ENCODE measurements at regions not wholly inside any gene's neighbourhood (a gene's known extent, or its start where the extent isn't known, plus 50 kb on each side); places are given as distances from the start of the nearest gene placed in this dataset.

DNA sequence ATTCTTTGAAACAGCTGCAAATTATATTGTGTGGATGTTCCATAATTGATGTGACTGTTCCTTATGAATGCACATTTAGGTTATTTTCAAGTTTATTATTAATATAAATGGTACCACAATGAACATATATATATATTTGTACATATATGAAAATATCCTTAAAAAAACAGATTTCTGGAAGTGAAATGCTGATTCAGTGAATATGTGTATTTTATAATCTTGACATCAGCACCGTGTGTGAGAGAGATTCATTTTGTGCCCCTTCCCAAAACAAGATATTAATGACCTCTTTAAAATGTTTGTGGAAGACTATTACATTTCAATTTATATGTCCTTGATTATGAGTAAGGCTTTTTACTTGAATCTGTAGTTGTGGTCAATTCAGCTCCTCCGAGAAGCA is 75.7 kb upstream of the PTPRT start:
- ATAC-seq (no peak), DNase-seq (no peak)
- intact Hi-C loops (cut with DNase I) = no loop called here

DNA sequence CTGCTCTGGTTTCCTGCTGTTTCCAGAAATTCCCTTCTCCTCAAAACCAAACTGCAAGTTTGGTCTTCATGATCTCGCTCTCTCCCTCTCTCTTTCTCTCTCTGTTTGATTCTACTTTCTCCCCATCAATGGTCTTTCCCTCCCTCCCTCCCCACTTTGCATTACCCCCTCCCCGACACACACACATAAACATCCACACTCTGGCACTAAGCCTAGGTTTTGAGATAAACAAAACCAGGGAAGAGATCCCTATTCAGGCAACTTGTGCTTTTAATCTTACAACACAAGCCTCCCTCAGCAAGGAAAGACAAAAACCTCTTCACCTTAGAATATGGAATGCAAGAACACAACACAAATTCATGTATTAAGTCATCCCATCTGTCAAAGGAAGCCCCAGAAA is 73.5 kb upstream of the PTPRT start:
- intact Hi-C loops (cut with DNase I) = no loop called here
- no peak for DNase-seq
- no peak for ATAC-seq

DNA sequence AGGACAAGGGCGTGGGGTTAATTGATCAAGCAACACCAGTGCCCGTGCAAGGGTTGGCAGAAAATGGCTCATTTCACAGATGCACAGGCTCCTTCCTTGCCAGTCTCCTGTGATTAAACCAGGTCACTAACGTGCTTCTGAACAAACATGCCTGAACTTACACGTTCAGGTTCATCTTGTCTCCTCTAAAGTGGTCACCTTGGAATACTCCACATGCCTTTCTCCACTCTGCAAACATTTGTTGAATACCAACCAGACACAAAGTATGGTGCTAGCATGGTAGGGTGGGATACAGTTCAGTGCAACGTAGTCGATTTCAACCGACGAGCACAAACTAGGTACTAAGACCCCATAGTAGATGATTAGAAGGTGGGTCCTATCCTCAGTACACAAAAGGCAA is 72.6 kb upstream of the PTPRT start:
- DNase-seq (no peak), ATAC-seq (no peak)
- intact Hi-C loops (cut with DNase I) = no loop called here

- no peak for ATAC-seq
- intact Hi-C loops (cut with DNase I) = no loop called here
- no peak for DNase-seq
Measured at GRCh38 chr20:43255877-43256276, 66.2 kb upstream of the PTPRT start.

DNA sequence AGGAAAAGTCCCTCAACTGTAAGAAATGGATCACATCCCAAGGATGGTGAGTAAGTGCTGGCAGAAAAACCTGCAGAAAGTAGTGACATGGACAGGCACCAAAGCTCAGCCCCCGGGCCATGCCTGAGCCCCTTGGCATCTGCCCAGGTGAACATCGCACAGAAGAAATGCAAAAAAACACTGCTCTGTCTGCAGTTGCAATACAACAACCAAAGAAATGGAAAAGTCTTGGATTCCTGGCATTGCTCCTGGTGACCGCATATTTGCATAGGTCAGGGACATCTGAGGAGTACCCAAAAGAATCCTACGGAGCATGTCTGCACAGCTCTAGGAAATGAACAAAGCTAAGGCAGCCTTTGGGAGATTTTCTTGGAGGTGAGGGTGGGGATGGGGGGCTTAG is 63.1 kb upstream of the PTPRT start:
- no peak for ATAC-seq
- intact Hi-C loops (cut with DNase I) = no loop called here
- no peak for DNase-seq

GRCh38 chr20:43248341-43248740 is 58.6 kb upstream of the PTPRT start:
- intact Hi-C loops (cut with DNase I) = no loop called here
- no peak for ATAC-seq
- DNase-seq = no peak

DNA sequence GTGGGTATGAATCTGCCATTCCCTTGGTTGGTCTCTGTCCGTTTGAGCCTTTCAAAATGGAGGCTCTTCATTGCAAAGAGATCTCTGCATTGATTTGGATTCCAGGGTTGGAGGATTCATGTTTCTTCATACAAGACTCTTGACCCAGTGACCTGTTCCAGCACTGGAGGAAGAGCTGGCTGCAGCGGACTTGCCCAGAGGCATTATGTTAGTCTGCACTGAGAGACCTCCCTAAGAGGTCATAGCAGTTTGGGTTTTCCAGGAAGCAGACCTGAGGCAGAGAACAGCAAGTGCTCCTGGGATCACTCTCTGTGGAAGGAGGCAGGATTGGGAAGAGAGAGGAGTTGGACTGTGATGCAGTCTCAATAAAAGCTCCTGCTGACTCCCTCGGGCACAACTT is 57.7 kb upstream of the PTPRT start:
- intact Hi-C loops (cut with DNase I) = no loop called here
- DNase-seq (no peak), ATAC-seq (no peak)

GRCh38 chr20:43244647-43245046 is 54.9 kb upstream of the PTPRT start:
- ATAC-seq (no peak), DNase-seq (no peak)
- intact Hi-C loops (cut with DNase I) = no loop called here

DNA sequence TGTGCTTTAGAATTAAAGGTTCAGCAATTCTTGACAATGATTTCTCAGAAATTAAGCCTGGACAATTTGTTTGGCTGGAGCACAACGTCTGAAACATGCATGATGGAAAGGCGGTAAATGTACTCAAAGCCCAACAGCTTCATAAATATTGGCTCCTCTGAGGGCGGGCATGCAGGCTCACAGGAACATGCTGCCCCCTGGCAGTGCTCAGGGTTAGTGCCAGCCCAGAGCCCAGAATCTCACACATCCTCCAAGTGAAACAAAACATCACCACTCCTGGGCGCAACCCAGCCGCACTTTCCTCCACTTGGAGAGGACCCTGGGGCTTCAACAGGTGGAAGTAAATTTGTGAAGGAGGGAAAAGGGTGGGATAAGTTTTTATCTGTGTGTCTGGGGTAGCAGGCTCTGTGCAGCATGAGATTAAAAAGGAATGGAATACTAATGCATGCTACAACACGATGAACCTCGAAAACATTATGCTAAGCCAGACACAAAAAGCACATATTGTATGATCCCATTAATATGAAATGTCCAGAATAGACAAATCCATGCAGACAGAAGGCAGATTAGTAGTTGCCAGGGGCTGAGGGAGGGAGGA is 54.1 kb upstream of the PTPRT start:
- intact Hi-C loops (cut with DNase I) = no loop called here
- peak; percentile 24 for DNase-seq
- peak in 1 of 2 donors; percentile 45 for ATAC-seq

- no peak for DNase-seq
- no peak for ATAC-seq
- intact Hi-C loops (cut with DNase I) = no loop called here
Measured at GRCh38 chr20:43241057-43241702, 51.5 kb upstream of the PTPRT start.

All from left cardiac atrium (tissue), 4 donors.